Colonic mucosa (tissue), 4 donors: ENCODE measurements at regions not wholly inside any gene's neighbourhood (a gene's known extent, or its start where the extent isn't known, plus 50 kb on each side); places are given as distances from the start of the nearest gene placed in this dataset.
"Not testable (repeated sequence)": the region's sequence is repeated elsewhere in the genome, so short reads cannot be mapped to it uniquely, and the experiment has no call there.

ENCODE experiments used
- DNase-seq: peaks from one replicate; pipeline ENCODE4 v3.0.0-alpha.2; 2020
- H3K27ac ChIP-seq: fragments of 200-600 bp; one replicate; pipeline ENCODE4 v1.8.0; 2021
- H3K27me3 ChIP-seq: fragments of 200-600 bp; one replicate; pipeline ENCODE4 v1.8.0; 2021
- H3K36me3 ChIP-seq: fragments of 200-600 bp; one replicate; pipeline ENCODE4 v1.8.0; 2021
- H3K4me1 ChIP-seq: fragments of 200-600 bp; one replicate; pipeline ENCODE4 v1.8.0; 2021; ENCODE audit warnings: mild to moderate bottlenecking
- H3K4me3 ChIP-seq: fragments of 200-600 bp; one replicate; pipeline ENCODE4 v1.8.0; 2021
- H3K9ac ChIP-seq, 2 donors: one replicate each; pipeline ENCODE4 v1.7.0; 2013; ENCODE audit warnings: control low read depth in 2 of 2, low read depth in 2 of 2, low read length in 2 of 2
- H3K9me3 ChIP-seq: fragments of 200-600 bp; one replicate; pipeline ENCODE4 v1.8.0; 2021
- CTCF ChIP-seq: fragments of 200-600 bp; IDR thresholded peaks from one replicate; pipeline ENCODE4 v1.8.0; 2022; ENCODE audit warnings: antibody characterized with exemption, mild to moderate bottlenecking
- intact Hi-C: fragments of 100-400 bp; cut with DNase I; formaldehyde crosslinking; loops from one replicate; pipeline ENCODE4 v1.14.1; 2022
- donor health status: healthy.
- donor health status: DM: no; HTN: no; CAD: no.
- donor health status: DM: no; HTN: no; CAD: no.

GRCh38 chr18:8989017-8989416 is 113.5 kb upstream of the NDUFV2 start:
- Histone ChIP-seq H3K4me3 (no peak overlapping the region), H3K9ac (no peak overlapping the region), H3K27me3 (no peaks in the 10 kb centered on the region), H3K36me3 (no peaks in the 10 kb centered on the region), H3K9me3 (no peaks in the 10 kb centered on the region), H3K4me1 (no peaks in the 10 kb centered on the region), H3K27ac (no peak overlapping the region)
- no peak for DNase-seq
- no peak for TF ChIP-seq CTCF
- intact Hi-C loops = loop anchor here (2.0 to 5.0 kb wide), 2 partner anchors 292 to 512 kb away; no protein-coding TSS in a partner anchor

- intact Hi-C loops = loop anchor here (2.0 to 5.0 kb wide), 2 partner anchors 293 to 513 kb away; no protein-coding TSS in a partner anchor
- Histone ChIP-seq H3K27ac (no peak overlapping the region), H3K9ac (no peak overlapping the region), H3K9me3 (no peaks in the 10 kb centered on the region), H3K4me1 (no peaks in the 10 kb centered on the region), H3K36me3 (no peaks in the 10 kb centered on the region), H3K27me3 (no peaks in the 10 kb centered on the region), H3K4me3 (no peak overlapping the region)
- no peak for TF ChIP-seq CTCF
- DNase-seq = no peak
Measured at GRCh38 chr18:8989855-8990254, 112.6 kb upstream of the NDUFV2 start.

- H3K27me3 ChIP-seq = no peaks in the 10 kb centered on the region
- no peaks in the 10 kb centered on the region for H3K9me3 ChIP-seq
- H3K4me1 ChIP-seq = no peaks in the 10 kb centered on the region
- no peak overlapping the region for H3K27ac ChIP-seq
- no peaks in the 10 kb centered on the region for H3K36me3 ChIP-seq
- H3K9ac ChIP-seq = no peak overlapping the region
- no peak for DNase-seq
- TF ChIP-seq CTCF = no peak
- no peak overlapping the region for H3K4me3 ChIP-seq
- intact Hi-C loops = no loop called here
Measured at GRCh38 chr18:8990276-8991031, 112.0 kb upstream of the NDUFV2 start.

GRCh38 chr18:8991155-8991554 is 111.3 kb upstream of the NDUFV2 start:
- no peaks in the 10 kb centered on the region for H3K36me3 ChIP-seq
- intact Hi-C loops = no loop called here
- DNase-seq = no peak
- no peak overlapping the region for H3K4me3 ChIP-seq
- H3K9me3 ChIP-seq = no peaks in the 10 kb centered on the region
- H3K27me3 ChIP-seq = no peaks in the 10 kb centered on the region
- no peak overlapping the region for H3K9ac ChIP-seq
- no peak overlapping the region for H3K27ac ChIP-seq
- TF ChIP-seq CTCF = no peak
- no peaks in the 10 kb centered on the region for H3K4me1 ChIP-seq

- intact Hi-C loops, DNase-seq: not testable (repeated sequence)
Measured at GRCh38 chr18:8992500-8992899, 110.0 kb upstream of the NDUFV2 start.

GRCh38 chr18:8994603-8995002 is 107.9 kb upstream of the NDUFV2 start:
- H3K9ac ChIP-seq = no peak overlapping the region
- H3K4me3 ChIP-seq = no peak overlapping the region
- no peak for TF ChIP-seq CTCF
- no peaks in the 10 kb centered on the region for H3K4me1 ChIP-seq
- no peaks in the 10 kb centered on the region for H3K9me3 ChIP-seq
- H3K27ac ChIP-seq = no peak overlapping the region
- no peaks in the 10 kb centered on the region for H3K27me3 ChIP-seq
- H3K36me3 ChIP-seq = no peaks in the 10 kb centered on the region
- intact Hi-C loops = no loop called here
- no peak for DNase-seq

More at GRCh38 chr18:8992500-8992899, 110.0 kb upstream of the NDUFV2 start:
- H3K27me3 ChIP-seq, H3K4me1 ChIP-seq, H3K9ac ChIP-seq, H3K27ac ChIP-seq, H3K36me3 ChIP-seq, H3K4me3 ChIP-seq, H3K9me3 ChIP-seq: not testable (repeated sequence)
